NT2/D1 (cell line): ENCODE measurements at regions not wholly inside any gene's neighbourhood (a gene's known extent, or its start where the extent isn't known, plus 50 kb on each side); places are given as distances from the start of the nearest gene placed in this dataset.

Experiments
- DNase-seq: peaks from one replicate; pipeline ENCODE4 v3.0.0-alpha.2; 2011; ENCODE audit warnings: low read depth, low spot score
- H3K27me3 ChIP-seq: 2 replicates; pipeline ENCODE4 v1.6.0; 2011; ENCODE audit warnings: mild to moderate bottlenecking; ENCODE audit not compliant: insufficient read length, insufficient read depth
- H3K36me3 ChIP-seq: 2 replicates; pipeline ENCODE4 v1.6.1; 2011; ENCODE audit warnings: mild to moderate bottlenecking, low read length, mixed read lengths; ENCODE audit not compliant: insufficient read depth, insufficient read length
- H3K4me1 ChIP-seq: 2 replicates; pipeline ENCODE4 v1.5.1; 2011; ENCODE audit not compliant: insufficient read depth, insufficient read length
- H3K4me3 ChIP-seq: 2 replicates; pipeline ENCODE4 v1.5.1; 2011; ENCODE audit warnings: low read depth; ENCODE audit not compliant: insufficient read length
- H3K9ac ChIP-seq: 2 replicates; pipeline ENCODE4 v1.6.0; 2011; ENCODE audit warnings: low read depth; ENCODE audit not compliant: insufficient read length
- H3K9me3 ChIP-seq: 2 replicates; pipeline ENCODE4 v1.5.1; 2011; ENCODE audit warnings: mild to moderate bottlenecking, low read length; ENCODE audit not compliant: insufficient read depth
- SUZ12 ChIP-seq: IDR thresholded peaks from 2 replicates; pipeline ENCODE4 v1.6.1; 2011; ENCODE audit not compliant: insufficient read length, insufficient read depth; ENCODE audit errors: extremely low read depth
- YY1 ChIP-seq: IDR thresholded peaks from 2 replicates; pipeline ENCODE4 v1.6.1; 2011; ENCODE audit not compliant: insufficient read length, insufficient read depth
- ZNF274 ChIP-seq: IDR thresholded peaks from 2 replicates; pipeline ENCODE4 v1.6.1; 2011; ENCODE audit warnings: mild to moderate bottlenecking, low read depth, low read length

DNA sequence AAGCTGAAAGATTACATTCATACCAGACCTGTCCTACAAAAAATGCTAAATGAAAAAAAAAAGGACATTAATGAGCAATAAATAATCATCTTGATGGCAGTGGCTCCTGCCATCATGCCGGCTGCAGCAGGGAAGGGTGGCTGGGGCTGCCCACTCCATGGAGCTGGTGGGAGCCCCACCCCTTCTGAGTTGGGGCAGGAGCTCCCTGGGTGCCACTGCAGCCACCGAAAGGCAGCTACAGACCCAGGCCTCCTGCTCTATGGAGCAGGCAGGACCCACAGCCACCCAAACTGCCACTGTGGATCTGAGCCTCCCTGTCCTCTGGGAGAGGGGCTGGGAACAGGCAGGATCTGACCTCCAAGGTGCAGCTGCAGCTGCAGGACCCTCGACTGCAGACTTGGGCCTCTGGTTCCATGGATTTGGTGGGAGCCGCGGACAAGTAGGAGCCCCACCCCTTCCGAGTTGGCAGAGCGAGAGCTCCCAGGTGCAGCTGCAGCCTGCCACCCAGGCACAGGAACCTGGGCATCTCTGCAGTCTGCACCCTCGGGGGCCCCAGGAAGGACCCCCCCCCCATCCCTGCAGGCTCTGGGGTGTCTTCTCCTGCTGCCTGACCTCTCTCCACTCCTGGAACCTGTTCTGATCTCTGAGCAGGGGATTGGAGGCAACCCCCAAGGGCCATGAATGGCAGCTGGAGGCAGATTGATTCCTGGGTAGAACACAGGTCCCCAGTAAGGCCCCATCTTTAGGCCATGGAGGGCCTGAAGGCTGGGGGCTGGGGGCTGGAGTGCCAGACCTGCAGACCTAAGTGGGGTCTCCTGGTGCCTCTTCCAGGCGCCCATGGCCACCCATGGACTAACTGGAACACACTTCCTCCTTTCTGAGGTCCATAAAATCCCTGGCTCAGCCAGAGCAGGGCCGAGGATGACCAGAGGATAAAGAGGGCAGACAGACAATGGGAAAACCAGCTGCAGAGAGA, 70.4 kb upstream of the TTC14 start:
- TF ChIP-seq ZNF274 (no peak), YY1 (no peak), SUZ12 (no peak)
- no peak overlapping the region for H3K4me3 ChIP-seq
- no peaks in the 10 kb centered on the region for H3K4me1 ChIP-seq
- H3K9me3 ChIP-seq, result no peaks in the 10 kb centered on the region
- no peaks in the 10 kb centered on the region for H3K36me3 ChIP-seq
- no peak overlapping the region for H3K9ac ChIP-seq
- no peak for DNase-seq
- H3K27me3 ChIP-seq, result no peaks in the 10 kb centered on the region

DNA sequence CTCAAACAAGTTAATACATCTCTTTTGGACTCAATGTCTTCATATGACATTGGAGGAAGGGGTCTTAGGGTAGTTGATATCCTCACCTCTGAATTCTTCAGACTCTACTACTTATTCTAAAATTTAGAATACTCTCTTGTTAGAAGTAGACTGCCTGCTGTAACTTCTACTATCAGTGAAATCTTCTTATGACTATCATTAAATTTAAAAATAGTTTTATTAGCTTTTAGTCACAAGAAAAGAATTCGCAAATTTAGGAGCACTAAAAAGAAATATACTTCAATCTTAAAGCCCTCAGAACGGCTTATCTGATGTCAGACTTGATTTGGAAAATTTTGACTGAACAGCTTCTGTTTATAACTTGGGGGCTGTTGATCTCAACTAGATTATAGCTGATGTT, 67.1 kb upstream of the TTC14 start:
- H3K9ac ChIP-seq, result no peak overlapping the region
- DNase-seq, result no peak

DNA sequence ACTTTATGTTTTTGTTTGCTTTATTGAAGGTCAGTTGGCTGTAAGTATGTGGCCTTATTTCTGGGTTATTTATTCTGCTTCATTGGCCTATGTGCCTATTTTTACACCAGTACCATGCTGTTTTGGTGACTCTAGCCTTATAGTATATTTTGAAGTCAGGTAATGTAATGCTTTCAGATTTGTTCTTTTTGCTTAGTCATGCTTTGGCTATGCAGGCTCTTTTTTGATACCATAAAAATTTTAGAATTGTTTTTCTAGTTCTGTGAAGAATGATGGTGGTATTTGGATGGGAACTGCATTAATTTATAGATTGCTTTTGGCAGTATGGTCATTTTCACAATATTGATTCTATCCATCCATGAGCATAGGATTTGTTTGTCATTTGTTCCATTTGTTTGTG, 63.5 kb upstream of the TTC14 start:
- Histone ChIP-seq H3K27me3 (no peaks in the 10 kb centered on the region), H3K4me1 (no peaks in the 10 kb centered on the region), H3K9me3 (no peaks in the 10 kb centered on the region), H3K9ac (no peak overlapping the region), H3K36me3 (no peaks in the 10 kb centered on the region), H3K4me3 (no peak overlapping the region)
- DNase-seq, result no peak
- TF ChIP-seq YY1 (no peak), ZNF274 (no peak), SUZ12 (no peak)

More for the DNA sequence above, 67.1 kb upstream of the TTC14 start:
- H3K36me3 ChIP-seq, result no peaks in the 10 kb centered on the region
- TF ChIP-seq YY1, result no peak
- no peak for TF ChIP-seq ZNF274
- no peak for TF ChIP-seq SUZ12
- no peaks in the 10 kb centered on the region for H3K4me1 ChIP-seq
- H3K9me3 ChIP-seq, result no peaks in the 10 kb centered on the region
- H3K4me3 ChIP-seq, result no peak overlapping the region
- H3K27me3 ChIP-seq, result no peaks in the 10 kb centered on the region

DNA sequence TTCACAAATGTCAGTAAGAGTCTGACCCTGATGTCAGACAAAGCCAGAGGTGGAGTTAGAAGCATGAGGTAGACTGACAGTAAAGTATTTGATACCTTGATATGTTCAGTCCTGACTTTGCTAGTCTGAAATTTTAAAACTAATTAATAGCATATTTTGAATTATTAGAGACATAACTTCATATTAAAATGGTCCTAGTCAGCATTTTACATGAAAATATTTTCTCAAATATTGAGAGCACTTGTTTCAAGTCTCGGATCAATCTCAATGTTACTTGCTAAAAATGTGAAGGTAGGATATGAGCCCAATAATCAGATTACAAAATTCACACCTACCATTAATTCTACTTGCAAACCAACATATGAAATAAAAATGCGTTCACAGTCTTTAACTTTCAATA, 58.1 kb upstream of the TTC14 start:
- Histone ChIP-seq H3K9ac (no peak overlapping the region), H3K9me3 (no peaks in the 10 kb centered on the region), H3K4me3 (no peak overlapping the region), H3K27me3 (no peaks in the 10 kb centered on the region), H3K4me1 (no peaks in the 10 kb centered on the region), H3K36me3 (no peaks in the 10 kb centered on the region)
- DNase-seq, result no peak
- TF ChIP-seq ZNF274 (no peak), SUZ12 (no peak), YY1 (no peak)

DNA sequence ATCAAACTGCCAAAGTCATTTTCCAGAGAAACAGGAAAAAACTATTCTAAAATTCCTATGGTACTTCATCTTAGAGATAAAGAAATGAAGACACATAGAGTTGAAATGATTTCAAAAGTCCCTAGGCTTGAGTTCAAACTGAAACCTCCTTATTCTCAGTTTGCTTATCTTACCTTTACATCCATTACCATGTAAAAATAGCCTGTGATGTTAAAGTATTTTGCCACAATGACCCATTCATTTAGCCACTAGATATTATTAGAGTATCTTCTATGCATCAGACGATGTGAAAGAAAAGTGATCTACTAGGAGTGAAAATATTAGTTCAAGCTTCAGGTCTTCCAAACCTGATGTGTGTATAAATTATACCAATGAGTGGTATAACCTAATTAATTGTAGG, 55.1 kb upstream of the TTC14 start:
- H3K9me3 ChIP-seq, result no peaks in the 10 kb centered on the region
- no peak overlapping the region for H3K9ac ChIP-seq
- no peaks in the 10 kb centered on the region for H3K36me3 ChIP-seq
- no peaks in the 10 kb centered on the region for H3K27me3 ChIP-seq
- no peak for DNase-seq
- no peak overlapping the region for H3K4me3 ChIP-seq
- no peak for TF ChIP-seq ZNF274
- TF ChIP-seq YY1, result no peak
- no peak for TF ChIP-seq SUZ12
- H3K4me1 ChIP-seq, result no peaks in the 10 kb centered on the region

DNA sequence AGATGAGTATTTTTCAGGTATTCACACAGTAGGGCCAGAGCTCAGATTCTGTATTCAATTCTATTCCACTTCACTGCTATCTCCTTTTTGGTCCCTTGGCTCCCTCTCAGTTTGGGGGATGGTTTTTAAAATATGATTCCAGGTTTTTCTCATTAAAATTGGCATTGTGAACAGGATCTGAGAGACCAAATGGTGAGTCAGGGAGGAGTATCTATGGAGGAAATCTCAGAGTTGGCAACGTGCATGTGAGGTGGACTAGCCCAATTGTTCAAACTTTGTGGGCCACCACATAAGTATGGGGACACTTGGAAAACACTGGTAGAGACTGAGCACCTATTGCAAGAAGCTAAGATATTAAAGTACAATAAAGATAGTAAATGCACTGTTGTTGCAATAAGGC, 53.9 kb upstream of the TTC14 start:
- TF ChIP-seq YY1 (no peak), SUZ12 (no peak), ZNF274 (no peak)
- no peak for DNase-seq
- H3K27me3 ChIP-seq, result no peaks in the 10 kb centered on the region
- no peaks in the 10 kb centered on the region for H3K4me1 ChIP-seq
- H3K9me3 ChIP-seq, result no peaks in the 10 kb centered on the region
- H3K9ac ChIP-seq, result no peak overlapping the region
- no peaks in the 10 kb centered on the region for H3K36me3 ChIP-seq
- H3K4me3 ChIP-seq, result no peak overlapping the region
